A673 (cell line): ENCODE measurements at regions not wholly inside any gene's neighbourhood (a gene's known extent, or its start where the extent isn't known, plus 50 kb on each side); places are given as distances from the start of the nearest gene placed in this dataset.

Experiments used
- BruUV-seq: library from RNA; stranded (reverse); fragments of 400-500 nt; replicated peaks from 2 replicates; lab custom pipeline; 2021; lab: Mats Ljungman, UMichigan
- CTCF ChIA-PET: fragments of 300-600 bp; sonication (Branson Sonifier 250); formaldehyde crosslinking; loops from one replicate; lab custom pipeline; 2022; ENCODE audit warnings: antibody characterized with exemption; lab: Charles Lee
- POLR2A ChIA-PET: fragments of 300-600 bp; sonication (Branson Sonifier 250); formaldehyde crosslinking; loops from one replicate; lab custom pipeline; 2022; ENCODE audit warnings: antibody characterized with exemption; ENCODE audit not compliant: low non-redundant PET; lab: Charles Lee
- DNase-seq: peaks from one replicate; pipeline ENCODE4 v3.0.0-alpha.2; 2015; ENCODE audit warnings: low spot score
- H3K27ac ChIP-seq: fragments of 200-600 bp; sonication (generic); 2 replicates; pipeline ENCODE4 v1.5.1; 2016; ENCODE audit warnings: mixed run types, low read depth, mild to moderate bottlenecking, mixed read lengths, antibody characterized with exemption, low read length; ENCODE audit not compliant: poor library complexity, severe bottlenecking
- H3K27me3 ChIP-seq: fragments of 200-600 bp; sonication (generic); replicated peaks from 2 replicates; pipeline ENCODE4 v1.6.1; 2017; ENCODE audit warnings: mixed run types, low read depth, mild to moderate bottlenecking, mixed read lengths, antibody characterized with exemption, low read length; ENCODE audit not compliant: insufficient read depth, poor library complexity
- H3K36me3 ChIP-seq: fragments of 200-600 bp; sonication (generic); 2 replicates; pipeline ENCODE4 v1.6.1; 2016; ENCODE audit warnings: mixed run types, mild to moderate bottlenecking, mixed read lengths, antibody characterized with exemption, low read length; ENCODE audit not compliant: insufficient read depth, poor library complexity, severe bottlenecking
- H3K4me1 ChIP-seq: fragments of 200-600 bp; sonication (generic); 2 replicates; pipeline ENCODE4 v1.6.1; 2017; ENCODE audit warnings: mixed run types, mild to moderate bottlenecking, mixed read lengths, antibody characterized with exemption, low read length; ENCODE audit not compliant: insufficient read depth, poor library complexity, severe bottlenecking
- H3K4me3 ChIP-seq: fragments of 200-600 bp; sonication (generic); 2 replicates; pipeline ENCODE4 v1.5.1; 2016; ENCODE audit warnings: low read depth, mixed run types, mild to moderate bottlenecking, mixed read lengths, low read length; ENCODE audit not compliant: poor library complexity, severe bottlenecking
- H3K9me3 ChIP-seq: fragments of 200-600 bp; sonication (generic); 2 replicates; pipeline ENCODE4 v1.6.1; 2016; ENCODE audit warnings: mixed run types, low read depth, mild to moderate bottlenecking, mixed read lengths, antibody characterized with exemption, low read length; ENCODE audit not compliant: poor library complexity, severe bottlenecking
- EZH2 ChIP-seq: fragments of 200-600 bp; sonication (generic); IDR thresholded peaks from 2 replicates; pipeline ENCODE4 v1.6.1; 2017; ENCODE audit warnings: borderline replicate concordance, low read depth, mild to moderate bottlenecking, mixed read lengths, antibody characterized with exemption, low read length; ENCODE audit not compliant: poor library complexity, severe bottlenecking
- intact Hi-C: fragments of 100-400 bp; cut with micrococcal nuclease; formaldehyde crosslinking; loops from one replicate; pipeline ENCODE4 v1.10.0; 2022; ENCODE audit not compliant: unreplicated experiment
- TF ChIP-seq, protein P1 (sequence below): fragments of 300-800, 200-600 bp; sonication (generic); conservative IDR thresholded peaks from 2 replicates; pipeline ENCODE4 v1.5.1; 2017; ENCODE audit warnings: low read depth, mild to moderate bottlenecking, antibody characterized with exemption, low read length, moderate library complexity, mixed read lengths

DNA sequence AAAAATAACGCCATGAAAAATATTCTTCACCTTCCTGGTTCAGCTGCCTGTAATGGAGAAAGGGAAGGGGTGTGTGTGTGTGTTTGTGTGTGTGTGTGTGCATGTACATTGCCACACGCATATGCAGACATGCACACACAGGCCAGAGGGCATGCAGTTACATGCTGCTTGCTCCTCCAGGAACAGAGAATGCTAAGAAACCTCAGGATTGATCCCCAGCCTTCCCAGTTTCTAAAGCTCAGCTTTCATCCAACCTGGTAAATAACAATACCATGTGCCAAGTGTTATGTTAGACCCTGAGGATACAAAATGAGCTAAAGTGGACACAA, 241.7 kb downstream of the SPTSSA start:
- no peaks in the 10 kb centered on the region for H3K4me1 ChIP-seq
- CTCF ChIA-PET, result no interaction called here
- BruUV-seq, result no TSS peak
- H3K4me3 ChIP-seq, result no peak overlapping the region
- no peak overlapping the region for H3K27ac ChIP-seq
- H3K9me3 ChIP-seq, result no peaks in the 10 kb centered on the region
- no peak for TF ChIP-seq EZH2
- TF ChIP-seq, protein P1, sequence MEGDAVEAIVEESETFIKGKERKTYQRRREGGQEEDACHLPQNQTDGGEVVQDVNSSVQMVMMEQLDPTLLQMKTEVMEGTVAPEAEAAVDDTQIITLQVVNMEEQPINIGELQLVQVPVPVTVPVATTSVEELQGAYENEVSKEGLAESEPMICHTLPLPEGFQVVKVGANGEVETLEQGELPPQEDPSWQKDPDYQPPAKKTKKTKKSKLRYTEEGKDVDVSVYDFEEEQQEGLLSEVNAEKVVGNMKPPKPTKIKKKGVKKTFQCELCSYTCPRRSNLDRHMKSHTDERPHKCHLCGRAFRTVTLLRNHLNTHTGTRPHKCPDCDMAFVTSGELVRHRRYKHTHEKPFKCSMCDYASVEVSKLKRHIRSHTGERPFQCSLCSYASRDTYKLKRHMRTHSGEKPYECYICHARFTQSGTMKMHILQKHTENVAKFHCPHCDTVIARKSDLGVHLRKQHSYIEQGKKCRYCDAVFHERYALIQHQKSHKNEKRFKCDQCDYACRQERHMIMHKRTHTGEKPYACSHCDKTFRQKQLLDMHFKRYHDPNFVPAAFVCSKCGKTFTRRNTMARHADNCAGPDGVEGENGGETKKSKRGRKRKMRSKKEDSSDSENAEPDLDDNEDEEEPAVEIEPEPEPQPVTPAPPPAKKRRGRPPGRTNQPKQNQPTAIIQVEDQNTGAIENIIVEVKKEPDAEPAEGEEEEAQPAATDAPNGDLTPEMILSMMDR, result no peak
- POLR2A ChIA-PET, result no interaction called here
- no peak for DNase-seq
- intact Hi-C loops, result no loop called here
- H3K36me3 ChIP-seq, result no peaks in the 10 kb centered on the region
- peaks cover 15% of the 10 kb centered on the region for H3K27me3 ChIP-seq

DNA sequence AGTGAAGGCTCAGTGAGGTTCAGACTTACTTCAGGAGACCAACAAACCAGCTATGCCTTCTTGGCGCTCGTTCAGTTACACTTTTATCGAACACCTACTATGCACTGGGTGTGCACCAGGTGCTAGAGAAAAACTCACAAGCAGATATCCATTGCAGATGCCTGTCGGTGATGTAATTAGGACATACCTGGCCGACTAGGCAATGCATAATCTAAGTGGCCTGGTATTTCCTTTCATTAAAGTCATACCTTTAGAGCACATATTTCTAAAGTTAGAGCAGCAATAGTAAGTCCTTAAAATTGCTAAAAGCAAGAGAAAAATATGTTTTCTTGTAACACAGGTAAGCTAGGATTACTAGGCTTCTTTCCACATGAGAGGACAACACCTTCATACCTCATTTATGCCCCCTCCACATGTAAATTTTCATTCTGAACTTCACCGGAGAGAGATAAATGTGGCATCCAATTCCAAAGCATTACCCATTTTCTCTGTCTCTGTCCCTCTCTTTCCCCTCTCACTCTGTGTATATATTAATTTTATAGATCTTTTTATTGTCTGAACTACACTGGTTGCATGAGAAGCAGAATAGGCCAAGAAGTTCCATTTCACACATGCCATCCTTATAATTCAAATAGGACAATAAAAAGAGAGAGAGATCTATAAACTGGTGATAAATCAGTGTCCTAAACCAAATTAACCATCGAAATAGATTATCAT, 242.2 kb downstream of the SPTSSA start:
- no peak overlapping the region for H3K27ac ChIP-seq
- TF ChIP-seq, protein P1, result no peak
- no peak for TF ChIP-seq EZH2
- no peaks in the 10 kb centered on the region for H3K4me1 ChIP-seq
- POLR2A ChIA-PET, result no interaction called here
- no peaks in the 10 kb centered on the region for H3K36me3 ChIP-seq
- CTCF ChIA-PET, result no interaction called here
- no peak for DNase-seq
- no peaks in the 10 kb centered on the region for H3K9me3 ChIP-seq
- peaks cover 15% of the 10 kb centered on the region for H3K27me3 ChIP-seq
- no TSS peak for BruUV-seq
- intact Hi-C loops, result no loop called here
- no peak overlapping the region for H3K4me3 ChIP-seq

DNA sequence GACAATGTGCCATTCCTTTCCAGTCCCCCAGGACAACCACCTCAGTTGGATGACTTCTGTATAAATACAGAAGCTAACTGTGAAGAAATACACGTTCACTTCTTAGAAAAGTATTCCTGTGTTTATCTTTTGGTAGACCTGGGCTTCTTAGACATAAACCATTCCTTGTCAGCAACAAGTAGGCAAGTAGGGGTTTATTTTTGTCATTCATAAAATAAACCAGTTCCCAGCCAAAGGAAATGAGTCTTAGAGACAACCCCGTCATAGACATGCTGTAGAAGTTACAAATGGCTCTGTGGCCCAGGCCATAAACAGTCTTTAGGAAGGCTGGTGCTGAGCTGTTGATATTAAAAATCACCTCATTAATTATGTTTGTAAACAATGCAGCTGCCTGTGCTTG, 243.2 kb downstream of the SPTSSA start:
- POLR2A ChIA-PET, result no interaction called here
- BruUV-seq, result no TSS peak
- intact Hi-C loops, result no loop called here
- Histone ChIP-seq H3K27ac (no peak overlapping the region), H3K36me3 (no peaks in the 10 kb centered on the region), H3K4me3 (no peak overlapping the region), H3K27me3 (peaks cover 15% of the 10 kb centered on the region), H3K9me3 (no peaks in the 10 kb centered on the region), H3K4me1 (no peaks in the 10 kb centered on the region)
- no peak for TF ChIP-seq EZH2
- TF ChIP-seq, protein P1, result no peak
- CTCF ChIA-PET, result no interaction called here
- no peak for DNase-seq
